Esophagus squamous epithelium (tissue), 4 donors: ENCODE measurements at regions not wholly inside any gene's neighbourhood (a gene's known extent, or its start where the extent isn't known, plus 50 kb on each side); places are given as distances from the start of the nearest gene placed in this dataset.

ENCODE experiments used
- POLR2A ChIP-seq, 4 donors: fragments of 450-650 bp; IDR thresholded peaks; one replicate each; pipeline ENCODE4 v1.6.1; 2017; ENCODE audit warnings: antibody characterized with exemption in 4 of 4, mild to moderate bottlenecking in 4 of 4, moderate library complexity in 3 of 4
- TF ChIP-seq, protein P1 (sequence below), 6 experiments: fragments of 450-650 bp in 4 of 6; fragments of 200-600 bp in 2 of 6; sonication (generic) in 2 of 6; IDR thresholded peaks; one replicate each; pipeline ENCODE4 v1.5.1; 2016 to 2019; ENCODE audit warnings: antibody characterized with exemption in 6 of 6, mild to moderate bottlenecking in 4 of 6, moderate library complexity in 4 of 6

DNA sequence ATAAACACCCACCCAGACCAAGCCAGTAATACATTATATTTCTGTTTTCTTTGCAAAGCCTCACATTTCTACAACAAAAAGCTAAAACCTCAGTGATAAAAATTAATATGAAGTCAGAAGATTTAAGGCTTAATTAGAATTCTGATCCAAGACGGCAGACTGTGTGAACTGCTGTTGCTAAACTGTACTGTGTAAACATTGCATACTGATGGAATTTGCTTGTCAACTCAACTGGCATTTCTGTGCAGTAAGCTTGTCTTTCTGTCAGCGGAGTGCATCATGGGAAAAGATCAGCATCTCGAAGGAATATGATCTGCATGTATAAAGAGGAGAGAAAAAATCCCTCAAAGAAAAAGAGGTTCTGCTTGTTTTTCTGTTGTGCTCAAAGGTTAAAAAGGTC, 69.4 kb upstream of the SPANXB1 start:
- TF ChIP-seq, protein P1, sequence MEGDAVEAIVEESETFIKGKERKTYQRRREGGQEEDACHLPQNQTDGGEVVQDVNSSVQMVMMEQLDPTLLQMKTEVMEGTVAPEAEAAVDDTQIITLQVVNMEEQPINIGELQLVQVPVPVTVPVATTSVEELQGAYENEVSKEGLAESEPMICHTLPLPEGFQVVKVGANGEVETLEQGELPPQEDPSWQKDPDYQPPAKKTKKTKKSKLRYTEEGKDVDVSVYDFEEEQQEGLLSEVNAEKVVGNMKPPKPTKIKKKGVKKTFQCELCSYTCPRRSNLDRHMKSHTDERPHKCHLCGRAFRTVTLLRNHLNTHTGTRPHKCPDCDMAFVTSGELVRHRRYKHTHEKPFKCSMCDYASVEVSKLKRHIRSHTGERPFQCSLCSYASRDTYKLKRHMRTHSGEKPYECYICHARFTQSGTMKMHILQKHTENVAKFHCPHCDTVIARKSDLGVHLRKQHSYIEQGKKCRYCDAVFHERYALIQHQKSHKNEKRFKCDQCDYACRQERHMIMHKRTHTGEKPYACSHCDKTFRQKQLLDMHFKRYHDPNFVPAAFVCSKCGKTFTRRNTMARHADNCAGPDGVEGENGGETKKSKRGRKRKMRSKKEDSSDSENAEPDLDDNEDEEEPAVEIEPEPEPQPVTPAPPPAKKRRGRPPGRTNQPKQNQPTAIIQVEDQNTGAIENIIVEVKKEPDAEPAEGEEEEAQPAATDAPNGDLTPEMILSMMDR (IDR thresholded peaks at IDR 0.05), result no peak
- no peak for TF ChIP-seq POLR2A (IDR thresholded peaks at IDR 0.05)
